Memory B cell (primary cell): ENCODE measurements at regions not wholly inside any gene's neighbourhood (a gene's known extent, or its start where the extent isn't known, plus 50 kb on each side); places are given as distances from the start of the nearest gene placed in this dataset.
"Not testable (repeated sequence)": the region's sequence is repeated elsewhere in the genome, so short reads cannot be mapped to it uniquely, and the experiment has no call there.

Source experiments
- ATAC-seq: fragments of 150-1000 bp; cut with Tn5 transposase; 2 replicates; pipeline ENCODE4 v1.10.0; 2021; ENCODE audit warnings: low read depth, mild to moderate bottlenecking, moderate library complexity
- DNase-seq, 2 donors: peaks; one replicate each; pipeline ENCODE4 v3.0.0; 2022; ENCODE audit warnings: low spot score in 2 of 2
- H3K27ac Mint-ChIP-seq: one replicate; pipeline ENCODE4 v1.8.0; 2022; ENCODE audit warnings: mild to moderate bottlenecking, moderate library complexity, mixed read lengths
- H3K27me3 Mint-ChIP-seq: one replicate; pipeline ENCODE4 v1.8.0; 2022; ENCODE audit warnings: mixed read lengths
- H3K36me3 Mint-ChIP-seq: one replicate; pipeline ENCODE4 v1.8.0; 2022; ENCODE audit warnings: mild to moderate bottlenecking, mixed read lengths
- H3K4me1 Mint-ChIP-seq: one replicate; pipeline ENCODE4 v1.8.0; 2022; ENCODE audit warnings: mixed read lengths
- H3K4me3 Mint-ChIP-seq: one replicate; pipeline ENCODE4 v1.8.0; 2022; ENCODE audit warnings: mild to moderate bottlenecking, moderate library complexity, mixed read lengths
- H3K9me3 Mint-ChIP-seq: one replicate; pipeline ENCODE4 v1.8.0; 2022; ENCODE audit warnings: mixed read lengths

GRCh38 chr9:29183971-29184370 lies 1610.7 kb upstream of the C9orf72 start:
- DNase-seq (no peak), ATAC-seq (no peak)
- no peak overlapping the region for H3K27ac Mint-ChIP-seq
- no peaks in the 10 kb centered on the region for H3K4me1 Mint-ChIP-seq
- no peak overlapping the region for H3K4me3 Mint-ChIP-seq
- peaks cover 3% of the 10 kb centered on the region for H3K9me3 Mint-ChIP-seq
- no peaks in the 10 kb centered on the region for H3K27me3 Mint-ChIP-seq
- H3K36me3 Mint-ChIP-seq = no peaks in the 10 kb centered on the region

GRCh38 chr9:29188771-29189170 lies 1615.5 kb upstream of the C9orf72 start:
- not testable (repeated sequence) for DNase-seq, H3K9me3 Mint-ChIP-seq, H3K27me3 Mint-ChIP-seq, H3K4me3 Mint-ChIP-seq, H3K27ac Mint-ChIP-seq, H3K4me1 Mint-ChIP-seq, ATAC-seq, H3K36me3 Mint-ChIP-seq

GRCh38 chr9:29189221-29189620 lies 1615.9 kb upstream of the C9orf72 start:
- H3K9me3 Mint-ChIP-seq = not testable (repeated sequence)

GRCh38 chr9:29198861-29199260 lies 1625.6 kb upstream of the C9orf72 start:
- no peaks in the 10 kb centered on the region for H3K4me1 Mint-ChIP-seq
- H3K27me3 Mint-ChIP-seq = no peaks in the 10 kb centered on the region
- no peaks in the 10 kb centered on the region for H3K36me3 Mint-ChIP-seq
- ATAC-seq (no peak), DNase-seq (no peak)
- H3K4me3 Mint-ChIP-seq = no peak overlapping the region
- no peaks in the 10 kb centered on the region for H3K9me3 Mint-ChIP-seq
- H3K27ac Mint-ChIP-seq = no peak overlapping the region

More at GRCh38 chr9:29189221-29189620, 1615.9 kb upstream of the C9orf72 start:
- not testable (repeated sequence) for H3K36me3 Mint-ChIP-seq, H3K27ac Mint-ChIP-seq, ATAC-seq, DNase-seq, H3K27me3 Mint-ChIP-seq, H3K4me3 Mint-ChIP-seq, H3K4me1 Mint-ChIP-seq

GRCh38 chr9:29199975-29200374 lies 1626.7 kb upstream of the C9orf72 start:
- Mint-ChIP-seq H3K36me3 (no peaks in the 10 kb centered on the region), H3K9me3 (no peaks in the 10 kb centered on the region), H3K27me3 (no peaks in the 10 kb centered on the region), H3K4me1 (no peaks in the 10 kb centered on the region), H3K4me3 (no peak overlapping the region), H3K27ac (no peak overlapping the region)
- DNase-seq = no peak
- no peak for ATAC-seq

GRCh38 chr9:29200650-29201049 lies 1627.4 kb upstream of the C9orf72 start:
- Mint-ChIP-seq H3K4me1 (no peaks in the 10 kb centered on the region), H3K27me3 (no peaks in the 10 kb centered on the region), H3K36me3 (no peaks in the 10 kb centered on the region), H3K4me3 (no peak overlapping the region), H3K27ac (no peak overlapping the region), H3K9me3 (no peaks in the 10 kb centered on the region)
- no peak for ATAC-seq
- no peak for DNase-seq

GRCh38 chr9:29203244-29203930 lies 1630.1 kb upstream of the C9orf72 start:
- H3K4me3 Mint-ChIP-seq = no peak overlapping the region
- no peaks in the 10 kb centered on the region for H3K9me3 Mint-ChIP-seq
- H3K27me3 Mint-ChIP-seq = no peaks in the 10 kb centered on the region
- no peak for ATAC-seq
- H3K27ac Mint-ChIP-seq = no peak overlapping the region
- no peaks in the 10 kb centered on the region for H3K4me1 Mint-ChIP-seq
- H3K36me3 Mint-ChIP-seq = no peaks in the 10 kb centered on the region
- no peak for DNase-seq

- Mint-ChIP-seq H3K27me3 (peaks cover 13% of the 10 kb centered on the region), H3K4me1 (peaks cover 4% of the 10 kb centered on the region), H3K27ac (no peak overlapping the region), H3K9me3 (peaks cover 1% of the 10 kb centered on the region), H3K4me3 (no peak overlapping the region), H3K36me3 (no peaks in the 10 kb centered on the region)
- no peak for ATAC-seq
- DNase-seq = no peak
Observed at GRCh38 chr9:29208670-29209069, 1635.4 kb upstream of the C9orf72 start.

- ATAC-seq (no peak), DNase-seq (no peak)
- Mint-ChIP-seq H3K36me3 (no peaks in the 10 kb centered on the region), H3K27ac (no peak overlapping the region), H3K4me1 (peaks cover 4% of the 10 kb centered on the region), H3K9me3 (peaks cover 1% of the 10 kb centered on the region), H3K27me3 (peaks cover 17% of the 10 kb centered on the region), H3K4me3 (no peak overlapping the region)
Observed at GRCh38 chr9:29209748-29210291, 1636.5 kb upstream of the C9orf72 start.

- DNase-seq = no peak
- Mint-ChIP-seq H3K27me3 (peaks cover 21% of the 10 kb centered on the region), H3K27ac (no peak overlapping the region), H3K4me3 (no peak overlapping the region), H3K9me3 (peaks cover 1% of the 10 kb centered on the region), H3K36me3 (no peaks in the 10 kb centered on the region), H3K4me1 (peaks cover 4% of the 10 kb centered on the region)
- no peak for ATAC-seq
Observed at GRCh38 chr9:29211003-29211579, 1637.8 kb upstream of the C9orf72 start.

- Mint-ChIP-seq H3K9me3 (peaks cover 2% of the 10 kb centered on the region), H3K4me3 (peak overlapping the region; percentile 14), H3K4me1 (peaks cover 4% of the 10 kb centered on the region), H3K27ac (no peak overlapping the region), H3K36me3 (no peaks in the 10 kb centered on the region), H3K27me3 (peaks cover 21% of the 10 kb centered on the region)
- DNase-seq (peak; percentile 2 to 14), ATAC-seq (peak; percentile 51)
Observed at GRCh38 chr9:29211580-29212396, 1638.5 kb upstream of the C9orf72 start.

- peaks cover 4% of the 10 kb centered on the region for H3K4me1 Mint-ChIP-seq
- ATAC-seq (no peak), DNase-seq (no peak)
- H3K27me3 Mint-ChIP-seq = peaks cover 21% of the 10 kb centered on the region
- H3K4me3 Mint-ChIP-seq = peak overlapping the region; percentile 64
- peaks cover 2% of the 10 kb centered on the region for H3K9me3 Mint-ChIP-seq
- H3K36me3 Mint-ChIP-seq = no peaks in the 10 kb centered on the region
- H3K27ac Mint-ChIP-seq = no peak overlapping the region
Observed at GRCh38 chr9:29212397-29213387, 1639.4 kb upstream of the C9orf72 start.

- Mint-ChIP-seq H3K9me3 (peaks cover 2% of the 10 kb centered on the region), H3K27ac (no peak within 1 kb of the TSS), H3K36me3 (no peaks in the 10 kb centered on the region), H3K27me3 (peaks cover 21% of the 10 kb centered on the region), H3K4me1 (peaks cover 4% of the 10 kb centered on the region), H3K4me3 (peak within 1 kb of the TSS; percentile 64)
- ATAC-seq (no peak), DNase-seq (no peak)
Observed at GRCh38 chr9:29213417-29214153, 1640.3 kb upstream of the C9orf72 start, which contains the start of gene LINGO2. Gene LINGO2 (minus strand): TSS chr9:29213601.
